GM18909 (cell line): ENCODE measurements at regions not wholly inside any gene's neighbourhood (a gene's known extent, or its start where the extent isn't known, plus 50 kb on each side); places are given as distances from the start of the nearest gene placed in this dataset.

Source experiments
- ATAC-seq: cut with Tn5 transposase; IDR thresholded peaks from one replicate; pipeline ENCODE4 v1.9.1; 2021; ENCODE audit warnings: mild to moderate bottlenecking; ENCODE audit not compliant: unreplicated experiment, poor library complexity

DNA sequence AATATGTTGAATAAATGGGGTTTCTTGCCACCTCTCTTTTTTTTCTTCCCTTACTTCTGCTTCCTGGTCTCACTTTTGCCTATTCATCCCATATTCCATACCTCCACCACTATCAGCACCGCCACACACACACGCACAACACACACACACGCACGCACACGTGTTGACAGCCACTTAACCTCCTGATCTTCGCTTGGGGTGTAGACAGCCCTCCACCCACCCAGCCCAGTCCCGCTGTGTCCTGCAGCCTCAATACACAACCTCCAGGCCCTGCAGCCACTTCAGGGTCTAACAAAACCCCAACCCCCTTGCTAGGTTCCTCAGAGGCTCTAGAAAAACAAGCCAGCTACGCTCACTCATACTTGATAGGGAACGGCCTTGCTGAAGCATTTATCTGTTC, 72.3 kb downstream of the LINC00237 start:
- ATAC-seq: no peak

DNA sequence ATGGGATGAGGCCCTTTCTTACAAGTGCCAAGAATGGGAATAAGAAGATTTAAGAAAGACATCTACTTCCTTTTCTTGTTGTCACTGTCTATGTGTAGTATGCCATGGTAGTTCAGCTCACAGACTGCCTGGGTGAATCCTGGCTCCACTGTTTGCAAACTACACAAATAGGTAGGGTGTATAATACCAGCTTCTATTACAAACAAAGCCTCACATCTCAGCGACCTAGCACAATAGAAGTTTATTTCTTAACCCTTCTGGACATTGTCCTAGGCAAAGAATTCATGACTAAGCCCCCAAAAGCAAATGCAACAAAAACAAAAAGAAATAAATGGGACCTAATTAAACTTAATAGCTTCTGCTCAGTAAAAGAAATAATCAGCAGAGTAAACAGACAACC, 74.5 kb downstream of the LINC00237 start:
- no peak for ATAC-seq

DNA sequence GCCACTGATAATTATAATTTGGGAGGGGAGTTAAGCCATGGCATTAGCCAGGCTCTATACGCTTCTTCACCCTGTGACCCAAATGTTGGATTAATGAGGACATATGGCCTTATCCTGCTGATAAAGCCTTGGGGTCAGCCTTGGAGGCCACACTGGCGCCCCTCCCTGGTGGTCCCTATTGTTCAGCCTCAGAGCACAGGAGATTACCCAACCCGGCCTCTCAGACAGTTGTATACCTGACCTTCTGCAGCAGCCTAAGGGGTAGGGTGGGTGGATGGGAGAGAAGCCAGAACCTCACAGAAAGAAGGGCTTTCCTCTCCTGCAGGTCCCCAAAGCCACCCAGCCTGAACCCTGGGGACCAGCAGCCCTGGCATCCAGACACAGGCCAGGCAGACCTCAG, 76.8 kb downstream of the LINC00237 start:
- no peak for ATAC-seq

GRCh38 chr20:21028921-21029320, 77.2 kb downstream of the LINC00237 start:
- no peak for ATAC-seq

- no peak for ATAC-seq
Measured at GRCh38 chr20:21028436-21028835, 77.7 kb downstream of the LINC00237 start.

DNA sequence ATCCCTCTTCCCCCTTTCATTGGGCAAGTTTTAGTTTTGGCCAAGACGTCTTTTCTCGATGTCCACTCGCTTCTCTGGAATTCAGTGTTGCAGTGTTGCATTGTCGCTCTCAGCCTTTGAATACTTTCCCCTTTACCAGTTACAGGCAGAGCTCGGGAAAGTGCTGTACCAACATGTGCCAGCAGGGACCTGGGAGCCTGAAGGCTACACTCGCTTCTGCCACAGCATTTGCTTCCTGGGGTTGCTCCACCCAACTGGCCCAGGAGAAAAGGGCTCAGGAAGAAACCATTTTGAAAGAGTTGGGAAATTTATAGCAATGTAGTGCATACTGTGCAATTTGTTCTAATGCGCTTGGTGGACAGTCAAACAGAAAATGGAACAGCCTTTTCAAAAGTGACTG, 78.6 kb downstream of the LINC00237 start:
- no peak for ATAC-seq

- ATAC-seq: no peak
Measured at GRCh38 chr20:21026951-21027350, 79.2 kb downstream of the LINC00237 start.

GRCh38 chr20:21024420-21024819, 81.7 kb downstream of the LINC00237 start:
- ATAC-seq: no peak

DNA sequence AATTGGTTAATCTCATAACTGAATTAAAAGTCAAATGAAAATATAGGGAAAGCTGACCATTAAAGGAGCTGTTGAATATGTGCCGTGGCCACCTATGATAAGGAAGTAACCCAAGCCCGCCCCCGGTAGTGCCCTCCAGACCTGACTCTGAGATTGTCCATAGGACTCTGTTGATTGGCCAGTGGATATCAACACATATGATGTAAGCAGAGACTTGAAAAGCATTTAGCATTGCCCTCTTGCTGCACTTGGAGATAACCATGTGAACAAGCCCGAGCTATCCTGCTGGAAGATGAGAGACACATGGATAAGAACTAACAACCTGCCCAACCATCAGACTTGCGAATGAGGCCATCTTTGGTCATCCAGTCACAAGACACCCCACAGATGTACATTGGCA, 83.2 kb downstream of the LINC00237 start:
- no peak for ATAC-seq

DNA sequence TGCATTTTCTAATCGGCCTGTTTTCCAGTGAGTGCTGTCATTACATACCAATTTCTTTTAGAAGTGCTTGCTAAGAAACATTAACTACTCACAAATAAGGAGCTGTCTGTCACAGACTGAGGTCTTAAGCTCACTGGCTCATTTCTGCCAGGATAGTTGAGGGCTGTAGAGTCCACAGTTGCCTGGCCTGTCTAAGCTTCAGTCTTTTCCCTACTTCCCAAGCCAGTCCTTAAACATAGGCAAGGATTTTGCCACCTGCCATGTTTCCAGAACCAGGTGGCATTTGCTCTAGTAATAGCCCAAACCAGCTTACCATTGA, 84.7 kb downstream of the LINC00237 start:
- ATAC-seq: no peak

DNA sequence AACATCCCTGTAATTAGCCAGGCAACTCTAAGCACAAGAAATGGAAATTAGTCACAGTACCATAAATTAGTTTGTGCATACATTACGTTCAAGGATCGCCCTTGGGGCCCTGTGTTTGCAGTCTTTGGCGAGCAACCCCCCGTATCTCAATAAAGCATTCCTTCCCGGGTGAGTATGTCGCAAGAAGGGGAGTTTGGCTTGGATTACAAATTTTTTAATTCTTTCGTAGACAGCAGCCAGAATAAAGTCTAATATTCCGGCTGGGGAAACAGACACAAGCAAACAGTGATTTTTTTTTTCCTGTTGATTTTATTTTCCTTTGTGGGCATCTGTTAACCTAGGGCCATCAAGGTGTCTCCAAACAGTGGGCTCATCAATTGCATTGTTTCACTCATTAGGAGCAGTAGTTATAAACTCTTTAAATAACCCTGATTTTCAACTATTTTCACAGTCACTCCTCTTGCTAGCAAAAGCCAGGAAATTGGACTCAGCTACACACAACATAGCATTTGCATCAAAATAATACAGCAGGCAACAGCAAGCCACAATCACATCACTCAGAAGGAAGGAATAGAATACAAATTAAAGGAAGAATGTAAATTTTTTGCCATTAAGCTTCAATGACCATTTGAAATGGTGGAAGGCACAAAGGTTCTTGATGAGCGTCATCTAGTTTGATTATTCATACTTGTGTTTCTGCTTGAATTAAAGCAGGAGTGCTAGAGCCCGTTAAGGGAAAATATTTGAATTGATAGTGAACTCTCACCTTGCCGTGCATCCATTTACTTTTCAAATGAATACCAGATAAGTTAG, 85.3 kb downstream of the LINC00237 start:
- ATAC-seq: no peak

GRCh38 chr20:21019814-21020658, 86.1 kb downstream of the LINC00237 start:
- ATAC-seq: no peak

DNA sequence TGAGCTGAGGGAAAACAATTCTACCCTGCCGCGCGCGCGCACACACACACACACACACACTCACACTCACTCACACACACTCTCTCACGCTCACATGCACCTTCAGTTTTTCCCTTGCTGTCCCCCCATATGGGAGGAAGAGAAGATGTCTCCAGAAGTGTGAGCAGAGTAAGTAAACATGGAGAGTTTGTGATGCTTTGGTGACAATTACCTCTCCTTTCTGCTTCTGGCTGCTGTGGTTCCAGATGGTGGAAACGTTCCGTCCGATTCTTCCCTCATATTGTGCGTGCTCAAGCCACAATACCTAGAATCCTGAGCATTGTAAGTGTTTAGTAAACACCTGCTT, 86.7 kb downstream of the LINC00237 start:
- ATAC-seq: no peak

DNA sequence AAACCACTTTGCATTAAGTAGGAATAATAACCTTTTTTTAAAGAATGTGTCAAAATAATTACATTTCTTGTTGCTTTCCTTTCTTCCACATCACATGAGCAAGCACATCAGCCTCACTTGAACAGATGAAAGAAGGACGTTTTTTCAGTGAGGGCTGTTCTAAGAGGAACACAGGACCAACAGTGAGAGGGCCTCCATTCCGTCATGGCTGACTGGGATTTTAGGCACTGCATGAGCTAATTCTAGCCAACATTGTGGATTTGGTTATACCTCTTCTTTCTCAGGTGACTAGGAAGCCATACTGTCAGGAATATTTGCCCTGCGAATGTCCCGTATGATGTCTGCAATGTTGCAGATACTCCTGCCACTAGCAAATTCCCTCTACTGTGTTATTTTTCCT, 87.6 kb downstream of the LINC00237 start:
- no peak for ATAC-seq

DNA sequence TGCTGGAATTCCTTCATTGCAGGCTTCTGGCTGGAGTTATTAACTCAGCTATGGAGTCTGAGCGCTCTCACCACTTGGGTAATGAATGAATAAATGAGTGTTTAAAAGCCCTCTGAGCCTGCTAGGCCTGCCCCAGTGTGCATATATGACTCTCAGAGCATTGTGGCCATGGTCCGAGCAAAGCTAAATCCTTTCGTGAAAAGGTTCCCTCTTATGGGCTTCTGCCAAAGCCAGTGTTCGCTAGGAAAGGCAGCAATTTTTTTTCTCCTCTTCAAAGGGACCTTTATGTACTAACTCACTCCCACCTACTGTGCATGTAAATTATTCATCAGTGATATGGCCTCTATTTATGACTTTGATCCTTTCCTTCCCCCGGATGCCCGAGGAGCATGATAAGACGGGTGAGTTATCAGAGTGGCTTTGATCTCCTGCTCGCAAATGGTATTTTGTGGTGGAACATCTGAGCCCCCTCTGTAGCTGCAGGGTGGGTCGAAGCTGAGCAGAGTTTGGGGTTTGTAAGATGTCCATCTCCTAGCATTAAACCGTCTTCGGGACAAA, 88.6 kb downstream of the LINC00237 start:
- no peak for ATAC-seq

DNA sequence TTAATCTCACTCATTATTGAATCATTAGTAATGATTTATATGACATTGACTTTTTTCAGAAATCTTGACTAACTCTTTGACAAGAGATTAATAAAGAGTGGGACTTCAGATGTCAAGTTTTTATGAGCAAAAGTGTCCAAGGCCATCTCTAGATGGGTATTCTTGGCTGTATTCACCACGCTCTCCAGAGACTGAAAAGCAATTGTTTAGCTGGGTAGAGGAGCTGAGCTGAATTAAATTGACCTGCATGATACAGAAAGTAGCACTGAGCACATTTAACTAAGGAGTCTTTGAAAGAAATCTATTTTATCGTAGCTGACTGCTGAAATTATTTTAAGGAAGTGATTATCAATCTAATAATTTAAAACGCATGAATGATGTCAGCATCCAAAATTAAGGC, 89.4 kb downstream of the LINC00237 start:
- no peak for ATAC-seq

DNA sequence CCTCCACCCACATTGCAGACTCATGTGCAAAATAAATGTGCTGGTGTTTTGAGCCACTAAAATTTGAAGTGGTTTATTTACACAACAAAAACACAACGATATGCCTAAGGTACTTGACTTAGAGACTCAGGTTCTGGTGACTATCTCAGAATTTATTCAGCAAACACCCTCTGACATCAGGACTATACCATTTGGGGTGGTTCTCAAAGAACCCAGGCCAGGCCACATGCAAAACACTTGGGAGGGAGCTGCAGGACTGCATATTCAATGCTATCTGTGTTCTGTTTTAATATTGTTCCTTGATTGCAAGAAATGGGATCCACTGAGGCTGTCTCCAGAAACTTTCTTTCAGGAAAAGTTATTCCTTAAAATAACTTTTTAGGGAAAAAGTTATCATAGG, 91.6 kb downstream of the LINC00237 start:
- ATAC-seq: no peak

GRCh38 chr20:21008951-21009350, 97.2 kb downstream of the LINC00237 start:
- ATAC-seq: no peak

GRCh38 chr20:21006611-21007010, 99.5 kb downstream of the LINC00237 start:
- no peak for ATAC-seq

- ATAC-seq: no peak
Measured at GRCh38 chr20:21004386-21005076, 101.6 kb downstream of the LINC00237 start.

DNA sequence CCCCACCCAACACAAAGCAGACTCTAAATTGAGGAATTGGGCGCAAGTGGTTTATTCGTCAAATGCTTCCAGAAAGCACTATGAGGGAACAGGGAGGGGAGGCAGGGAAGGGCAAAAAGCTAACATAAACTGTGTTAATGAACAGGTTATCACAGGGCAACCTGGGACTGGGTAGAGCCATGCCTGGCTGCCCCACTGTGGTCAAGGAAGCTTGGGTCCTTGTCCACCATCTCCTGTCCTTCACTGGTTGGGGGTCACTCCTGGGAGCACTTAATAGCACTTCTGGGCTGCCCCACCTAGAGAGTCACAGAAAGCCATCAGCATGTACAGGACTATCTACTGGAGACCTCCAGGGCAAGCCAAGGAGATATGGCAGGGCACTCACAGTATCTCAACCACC, 102.3 kb downstream of the LINC00237 start:
- no peak for ATAC-seq
